Lower leg skin (tissue), 4 donors: ENCODE measurements at regions not wholly inside any gene's neighbourhood (a gene's known extent, or its start where the extent isn't known, plus 50 kb on each side); places are given as distances from the start of the nearest gene placed in this dataset.

Experiments used
- DNase-seq, 2 donors: peaks; one replicate each; pipeline ENCODE4 v3.0.0-alpha.2; 2019; ENCODE audit warnings: low spot score in 2 of 2
- H3K4me3 ChIP-seq: fragments of 200-600 bp; sonication (generic); 2 replicates; pipeline ENCODE4 v1.5.1; 2017; ENCODE audit warnings: mild to moderate bottlenecking, low read depth; ENCODE audit not compliant: poor library complexity, severe bottlenecking
- CTCF ChIP-seq, 3 donors: fragments of 450-650 bp; IDR thresholded peaks; one replicate each; pipeline ENCODE4 v1.5.1; 2016; ENCODE audit warnings: antibody characterized with exemption in 3 of 3, mild to moderate bottlenecking in 3 of 3, moderate library complexity in 2 of 3
- POLR2A ChIP-seq, 2 donors: fragments of 450-650 bp; IDR thresholded peaks; one replicate each; pipeline ENCODE4 v1.6.1; 2016 to 2017; ENCODE audit warnings: antibody characterized with exemption in 2 of 2, mild to moderate bottlenecking in 1 of 2, moderate library complexity in 1 of 2
- whole genome bisulfite sequencing, 2 donors: methylation state at CpG; one replicate each; pipeline ENCODE4 v1.1.5; 2018; 5-methylcytosine and 5-hydroxymethylcytosine counted together
- intact Hi-C: fragments of 100-400 bp; cut with DNase I; formaldehyde crosslinking; loops from one replicate; pipeline ENCODE4 v1.15.0; 2023; ENCODE audit warnings: low total_unique reads

- no peak for DNase-seq
- 15 to 17% methylated on average over 1 of the region's 1 CpG for WGBS, 2 donors
- intact Hi-C loops, result no loop called here
- H3K4me3 ChIP-seq, result no peak overlapping the region
- TF ChIP-seq CTCF (IDR thresholded peaks at IDR 0.05) (no peak), POLR2A (IDR thresholded peaks at IDR 0.05) (no peak)
Observed at GRCh38 chr5:91864962-91865361, 481.8 kb upstream of the ARRDC3 start.

GRCh38 chr5:91851670-91852069 is 468.6 kb upstream of the ARRDC3 start:
- intact Hi-C loops, result no loop called here
- TF ChIP-seq POLR2A (IDR thresholded peaks at IDR 0.05) (no peak), CTCF (IDR thresholded peaks at IDR 0.05) (no peak)
- DNase-seq, result no peak
- H3K4me3 ChIP-seq, result no peak overlapping the region
- WGBS, 2 donors, result 64 to 69% methylated on average over 2 of the region's 2 CpGs

- whole genome bisulfite sequencing, 2 donors, result 85 to 90% methylated on average over 2 of the region's 2 CpGs
- H3K4me3 ChIP-seq, result no peak overlapping the region
- intact Hi-C loops, result no loop called here
- TF ChIP-seq POLR2A (IDR thresholded peaks at IDR 0.05) (no peak), CTCF (IDR thresholded peaks at IDR 0.05) (no peak)
- no peak for DNase-seq
Observed at GRCh38 chr5:91850031-91850430, 466.9 kb upstream of the ARRDC3 start.

GRCh38 chr5:91849069-91849468 is 466.0 kb upstream of the ARRDC3 start:
- no peak overlapping the region for H3K4me3 ChIP-seq
- 68 to 86% methylated on average over 3 of the region's 3 CpGs for WGBS, 2 donors
- intact Hi-C loops, result no loop called here
- no peak for DNase-seq
- TF ChIP-seq CTCF (IDR thresholded peaks at IDR 0.05) (no peak), POLR2A (IDR thresholded peaks at IDR 0.05) (no peak)

- no peak for TF ChIP-seq POLR2A (IDR thresholded peaks at IDR 0.05)
- TF ChIP-seq CTCF (IDR thresholded peaks at IDR 0.05), result no peak
- 80 to 82% methylated on average over 3 of the region's 3 CpGs for WGBS, 2 donors
- intact Hi-C loops, result no loop called here
- H3K4me3 ChIP-seq, result no peak overlapping the region
- no peak for DNase-seq
Observed at GRCh38 chr5:91848453-91848852, 465.3 kb upstream of the ARRDC3 start.

GRCh38 chr5:91841423-91841822 is 458.3 kb upstream of the ARRDC3 start:
- no peak for DNase-seq
- TF ChIP-seq CTCF (IDR thresholded peaks at IDR 0.05), result no peak
- no peak for TF ChIP-seq POLR2A (IDR thresholded peaks at IDR 0.05)
- H3K4me3 ChIP-seq, result no peak overlapping the region
- intact Hi-C loops, result no loop called here
